ENCODE measurements at regions not wholly inside any gene's neighbourhood (a gene's known extent, or its start where the extent isn't known, plus 50 kb on each side); places are given as distances from the start of the nearest gene placed in this dataset.

GRCh38 chrX:8404926-8405325, 59.7 kb upstream of the VCX3B start:
- intact Hi-C loops (cut with DNase I, micrococcal nuclease) = no loop called here
- H3K4me3 Mint-ChIP-seq = no peak overlapping the region
- Histone ChIP-seq H3K36me3 (ENCODE audit: insufficient read depth, low read length) (no peaks in the 10 kb centered on the region), H3K27me3 (ENCODE audit: control insufficient read depth in 1 of 2, insufficient read depth in 2 of 2, low read length in 2 of 2) (no peaks in the 10 kb centered on the region), H3K9me3 (ENCODE audit: control insufficient read depth in 1 of 2, insufficient read depth in 1 of 2, low read length in 2 of 2) (peaks cover 0 to 4% of the 10 kb centered on the region in 2 experiments), H3K4me1 (ENCODE audit: insufficient read depth, low read length) (no peaks in the 10 kb centered on the region), H3K27ac (ENCODE audit: low read depth in 1 of 2, low read length in 2 of 2) (no peak overlapping the region), H3K4me3 (ENCODE audit: low read length) (no peak overlapping the region)
- H3K9me3 Mint-ChIP-seq = peaks cover 2% of the 10 kb centered on the region
- H3K27ac Mint-ChIP-seq = no peak overlapping the region
- no peaks in the 10 kb centered on the region for H3K27me3 Mint-ChIP-seq
- H3K36me3 Mint-ChIP-seq (ENCODE audit: low read depth) = no peaks in the 10 kb centered on the region
- ChIA-PET POLR2A (no interaction called here), CTCF (no interaction called here)
- no peaks in the 10 kb centered on the region for H3K4me1 Mint-ChIP-seq (ENCODE audit: low read depth)
- ATAC-seq (ENCODE audit: poor library complexity) (no peak), DNase-seq (no peak)
- TF ChIP-seq CTCF (IDR thresholded peaks at IDR 0.05) = no peak

GRCh38 chrX:8405631-8406030, 59.0 kb upstream of the VCX3B start:
- ATAC-seq (ENCODE audit: poor library complexity) (no peak), DNase-seq (no peak)
- Histone ChIP-seq H3K4me3 (ENCODE audit: low read length) (no peak overlapping the region), H3K27me3 (ENCODE audit: control insufficient read depth in 1 of 2, insufficient read depth in 2 of 2, low read length in 2 of 2) (no peaks in the 10 kb centered on the region), H3K36me3 (ENCODE audit: insufficient read depth, low read length) (no peaks in the 10 kb centered on the region), H3K4me1 (ENCODE audit: insufficient read depth, low read length) (no peaks in the 10 kb centered on the region), H3K9me3 (ENCODE audit: control insufficient read depth in 1 of 2, insufficient read depth in 1 of 2, low read length in 2 of 2) (peaks cover 0 to 5% of the 10 kb centered on the region in 2 experiments), H3K27ac (ENCODE audit: low read depth in 1 of 2, low read length in 2 of 2) (no peak overlapping the region)
- no peaks in the 10 kb centered on the region for H3K36me3 Mint-ChIP-seq (ENCODE audit: low read depth)
- no peaks in the 10 kb centered on the region for H3K4me1 Mint-ChIP-seq (ENCODE audit: low read depth)
- H3K9me3 Mint-ChIP-seq = peaks cover 2% of the 10 kb centered on the region
- no peak overlapping the region for H3K27ac Mint-ChIP-seq
- intact Hi-C loops (cut with DNase I, micrococcal nuclease) = no loop called here
- no peak for TF ChIP-seq CTCF (IDR thresholded peaks at IDR 0.05)
- CTCF ChIA-PET = no interaction called here
- H3K27me3 Mint-ChIP-seq = no peaks in the 10 kb centered on the region
- POLR2A ChIA-PET = no interaction called here
- H3K4me3 Mint-ChIP-seq = no peak overlapping the region

- Mint-ChIP-seq H3K27me3 (no peaks in the 10 kb centered on the region), H3K36me3 (ENCODE audit: low read depth) (no peaks in the 10 kb centered on the region), H3K9me3 (peaks cover 9% of the 10 kb centered on the region), H3K27ac (no peak overlapping the region), H3K4me1 (ENCODE audit: low read depth) (no peaks in the 10 kb centered on the region), H3K4me3 (no peak overlapping the region)
- intact Hi-C loops (cut with DNase I, micrococcal nuclease) = no loop called here
- no peaks in the 10 kb centered on the region for H3K36me3 ChIP-seq (ENCODE audit: insufficient read depth, low read length)
- no peaks in the 10 kb centered on the region for H3K27me3 ChIP-seq (ENCODE audit: control insufficient read depth in 1 of 2, insufficient read depth in 2 of 2, low read length in 2 of 2)
- H3K4me3 ChIP-seq (ENCODE audit: low read length) = no peak overlapping the region
- DNase-seq (no peak), ATAC-seq (ENCODE audit: poor library complexity) (no peak)
- no peak for TF ChIP-seq CTCF (IDR thresholded peaks at IDR 0.05)
- ChIA-PET POLR2A (no interaction called here), CTCF (interaction anchor here (0.6 kb wide), 1 partner anchor 22 kb away, joined by 3 read pairs; no protein-coding TSS in a partner anchor)
- peaks cover 0 to 5% of the 10 kb centered on the region in 2 experiments for H3K9me3 ChIP-seq (ENCODE audit: control insufficient read depth in 1 of 2, insufficient read depth in 1 of 2, low read length in 2 of 2)
- no peak overlapping the region for H3K27ac ChIP-seq (ENCODE audit: low read depth in 1 of 2, low read length in 2 of 2)
- H3K4me1 ChIP-seq (ENCODE audit: insufficient read depth, low read length) = no peaks in the 10 kb centered on the region
Observed at GRCh38 chrX:8413279-8413678, 51.4 kb upstream of the VCX3B start.
